22Rv1 (cell line): ENCODE measurements at regions not wholly inside any gene's neighbourhood (a gene's known extent, or its start where the extent isn't known, plus 50 kb on each side); places are given as distances from the start of the nearest gene placed in this dataset.

Experiments
- ZFX ChIP-seq: fragments of 450-650 bp; IDR thresholded peaks from 2 replicates; pipeline ENCODE4 v1.6.1; 2017; ENCODE audit warnings: antibody characterized with exemption, borderline replicate concordance
- TF ChIP-seq, protein P1 (sequence below): fragments of 450-650 bp; IDR thresholded peaks from 2 replicates; pipeline ENCODE4 v1.5.1; 2017; ENCODE audit warnings: mild to moderate bottlenecking

DNA sequence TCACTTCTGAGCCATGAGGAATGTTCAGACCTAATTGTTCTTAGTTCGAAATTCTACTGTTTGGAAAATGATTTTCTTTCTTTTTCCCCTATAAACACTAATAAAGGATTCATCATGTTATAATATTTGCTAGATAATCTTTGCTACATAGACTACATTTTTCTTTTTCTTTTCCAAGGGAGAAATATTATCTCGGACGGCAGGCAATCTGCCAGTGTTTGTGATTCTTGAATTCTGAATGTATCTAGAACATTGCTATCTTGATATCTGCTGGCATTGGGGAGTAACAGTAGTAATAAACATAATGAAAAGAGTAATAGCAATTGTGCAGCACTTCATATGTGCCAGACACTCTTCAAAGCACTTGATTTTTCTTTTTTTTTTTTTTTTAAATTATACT, 107.7 kb upstream of the ZNF32 start:
- TF ChIP-seq, protein P1, sequence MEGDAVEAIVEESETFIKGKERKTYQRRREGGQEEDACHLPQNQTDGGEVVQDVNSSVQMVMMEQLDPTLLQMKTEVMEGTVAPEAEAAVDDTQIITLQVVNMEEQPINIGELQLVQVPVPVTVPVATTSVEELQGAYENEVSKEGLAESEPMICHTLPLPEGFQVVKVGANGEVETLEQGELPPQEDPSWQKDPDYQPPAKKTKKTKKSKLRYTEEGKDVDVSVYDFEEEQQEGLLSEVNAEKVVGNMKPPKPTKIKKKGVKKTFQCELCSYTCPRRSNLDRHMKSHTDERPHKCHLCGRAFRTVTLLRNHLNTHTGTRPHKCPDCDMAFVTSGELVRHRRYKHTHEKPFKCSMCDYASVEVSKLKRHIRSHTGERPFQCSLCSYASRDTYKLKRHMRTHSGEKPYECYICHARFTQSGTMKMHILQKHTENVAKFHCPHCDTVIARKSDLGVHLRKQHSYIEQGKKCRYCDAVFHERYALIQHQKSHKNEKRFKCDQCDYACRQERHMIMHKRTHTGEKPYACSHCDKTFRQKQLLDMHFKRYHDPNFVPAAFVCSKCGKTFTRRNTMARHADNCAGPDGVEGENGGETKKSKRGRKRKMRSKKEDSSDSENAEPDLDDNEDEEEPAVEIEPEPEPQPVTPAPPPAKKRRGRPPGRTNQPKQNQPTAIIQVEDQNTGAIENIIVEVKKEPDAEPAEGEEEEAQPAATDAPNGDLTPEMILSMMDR = no peak
- no peak for TF ChIP-seq ZFX
